ENCODE measurements at regions not wholly inside any gene's neighbourhood (a gene's known extent, or its start where the extent isn't known, plus 50 kb on each side); places are given as distances from the start of the nearest gene placed in this dataset.

- TF ChIP-seq JUND (IDR thresholded peaks at IDR 0.05) = no peak
- TF ChIP-seq CTCF (IDR thresholded peaks at IDR 0.05; ENCODE audit: low read depth, low read length, missing input control) = no peak
- TF ChIP-seq GABPA (IDR thresholded peaks at IDR 0.05 in 1 of 2, conservative IDR thresholded peaks at IDR 0.05 in 1 of 2) = no peak
- TF ChIP-seq, protein P1, sequence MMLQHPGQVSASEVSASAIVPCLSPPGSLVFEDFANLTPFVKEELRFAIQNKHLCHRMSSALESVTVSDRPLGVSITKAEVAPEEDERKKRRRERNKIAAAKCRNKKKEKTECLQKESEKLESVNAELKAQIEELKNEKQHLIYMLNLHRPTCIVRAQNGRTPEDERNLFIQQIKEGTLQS (IDR thresholded peaks at IDR 0.05) = no peak
- no peak for TF ChIP-seq MAX (IDR thresholded peaks at IDR 0.05)
- TF ChIP-seq HNF4A (conservative IDR thresholded peaks at IDR 0.05) = no peak
- no peak for TF ChIP-seq REST (IDR thresholded peaks at IDR 0.05)
- TF ChIP-seq FOXA1 (IDR thresholded peaks at IDR 0.05) = no peak
These were observed 387.4 kb upstream of the PTBP2 start for GRCh38 chr1:96334236-96334557.

Data from liver (tissue), 3 donors.